Psoas muscle (tissue), 7 donors: ENCODE measurements at regions not wholly inside any gene's neighbourhood (a gene's known extent, or its start where the extent isn't known, plus 50 kb on each side); places are given as distances from the start of the nearest gene placed in this dataset.

Source experiments
- ATAC-seq, 4 donors: fragments of 200-7000 bp; cut with Tn5 transposase; one replicate each; pipeline ENCODE4 v1.9.1; 2020; ENCODE audit warnings: moderate library complexity in 3 of 4, mild to moderate bottlenecking in 2 of 4
- DNase-seq, 2 donors: peaks; one replicate each; pipeline ENCODE4 v3.0.0-alpha.2; 2020
- H3K27ac ChIP-seq: fragments of 200-600 bp; one replicate; pipeline ENCODE4 v1.8.0; 2022
- H3K27me3 ChIP-seq, 3 donors: fragments of 200-600 bp in 1 of 3; one replicate each; pipeline versions ENCODE4 v1.6.1 to v1.8.0; 2013 to 2022; ENCODE audit warnings: low read length in 2 of 3, mild to moderate bottlenecking in 2 of 3, moderate library complexity in 1 of 3; ENCODE audit not compliant: insufficient read depth in 3 of 3
- H3K36me3 ChIP-seq, 2 donors: fragments of 200-600 bp in 1 of 2; one replicate each; pipeline versions ENCODE4 v1.6.1 to v1.8.0; 2013 to 2022; ENCODE audit warnings: low read depth in 1 of 2, mild to moderate bottlenecking in 1 of 2, moderate library complexity in 1 of 2; ENCODE audit not compliant: insufficient read depth in 1 of 2
- H3K4me1 ChIP-seq: fragments of 200-600 bp; one replicate; pipeline ENCODE4 v1.8.0; 2022
- H3K4me3 ChIP-seq: fragments of 200-600 bp; one replicate; pipeline ENCODE4 v1.8.0; 2022; ENCODE audit warnings: mild to moderate bottlenecking
- H3K9me3 ChIP-seq: fragments of 200-600 bp; one replicate; pipeline ENCODE4 v1.8.0; 2022
- CTCF ChIP-seq: fragments of 200-600 bp; IDR thresholded peaks from one replicate; pipeline ENCODE4 v1.8.0; 2022; ENCODE audit warnings: antibody characterized with exemption
- WGBS, 3 donors: extraction: QIAGEN DNeasy Blood & Tissue Kit; methylation state at CpG; one replicate each; pipeline versions ENCODE4 v1.1.6 to v1.1.7; 2013; 5-methylcytosine and 5-hydroxymethylcytosine counted together
- intact Hi-C, 2 donors: fragments of 100-400 bp; cut with DNase I; formaldehyde crosslinking; loops; one replicate each; pipeline versions ENCODE4 v1.11.0 to v1.14.2; 2022
- donor health status: healthy with polysubstance abuse.
- donor health status: DM: no; HTN: no; CAD: no; lungs with moderate emphysema.
- donor health status: Bipolar disorder and iron deficiency.
- donor health status: healthy.
- donor health status: DM: yes; HTN: yes; CAD: no.
- donor health status: DM: no; HTN: no; CAD: no.
- donor health status: DM: yes; HTN: yes; CAD: no.

- DNase-seq, result no peak
- 88 to 98% (median 95%) methylated on average over 1 of the region's 1 CpG for WGBS, 3 donors
Measured at GRCh38 chr4:82215039-82215438, 158.8 kb downstream of the HNRNPD start.

GRCh38 chr4:82213485-82214417, 160.0 kb downstream of the HNRNPD start:
- Histone ChIP-seq H3K36me3 (no peaks in the 10 kb centered on the region), H3K9me3 (no peaks in the 10 kb centered on the region), H3K4me1 (no peaks in the 10 kb centered on the region), H3K27ac (no peak overlapping the region), H3K27me3 (no peaks in the 10 kb centered on the region), H3K4me3 (no peak overlapping the region)
- 38 to 46% (median 43%) methylated on average over 5 of the region's 5 CpGs for WGBS, 3 donors
- ATAC-seq, result no peak
- intact Hi-C loops, result no loop called here
- no peak for DNase-seq
- no peak for TF ChIP-seq CTCF

More at GRCh38 chr4:82215039-82215438, 158.8 kb downstream of the HNRNPD start:
- intact Hi-C loops, result no loop called here
- Histone ChIP-seq H3K4me3 (no peak overlapping the region), H3K9me3 (no peaks in the 10 kb centered on the region), H3K36me3 (no peaks in the 10 kb centered on the region), H3K4me1 (no peaks in the 10 kb centered on the region), H3K27me3 (no peaks in the 10 kb centered on the region), H3K27ac (no peak overlapping the region)
- no peak for TF ChIP-seq CTCF
- no peak for ATAC-seq

DNA sequence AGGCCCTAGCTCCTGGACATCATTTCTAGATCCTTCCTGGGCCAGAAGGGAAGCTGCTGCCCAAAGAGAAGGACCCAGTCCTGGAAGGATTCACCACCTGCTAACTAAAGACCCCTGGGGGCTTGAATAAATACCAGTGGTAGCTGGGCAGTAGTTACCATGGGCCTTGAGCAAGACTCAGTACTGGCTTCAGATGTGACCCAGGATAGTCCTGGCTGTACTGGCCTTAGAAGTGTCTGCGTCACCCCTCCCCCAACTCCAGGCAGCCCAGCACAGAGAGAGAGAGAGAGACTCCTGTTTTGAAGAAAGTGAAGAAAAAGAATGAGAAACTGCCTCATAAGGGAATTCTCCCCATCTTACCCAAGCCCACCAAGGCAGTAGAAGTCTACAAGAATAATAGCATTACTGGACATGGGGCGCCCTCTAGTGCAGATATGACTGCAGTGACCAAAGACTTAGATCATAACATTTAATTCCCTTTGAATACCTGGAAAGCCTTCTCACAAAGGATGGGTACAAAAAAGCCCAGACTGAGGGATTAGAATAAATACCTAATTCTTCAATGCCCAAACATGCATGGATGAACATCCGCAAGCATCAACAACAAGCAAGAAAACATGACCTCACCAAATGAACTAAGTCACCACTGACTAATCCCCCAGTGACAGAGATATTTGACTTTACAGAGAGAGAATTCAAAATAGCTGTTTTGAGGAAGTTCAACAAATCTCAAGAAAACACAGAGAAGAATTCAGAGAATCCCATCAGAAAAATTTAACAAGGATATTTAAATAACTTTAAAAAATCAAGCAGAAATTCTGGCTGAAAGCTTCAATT, 171.8 kb downstream of the HNRNPD start:
- no peak for DNase-seq
- no peaks in the 10 kb centered on the region for H3K36me3 ChIP-seq
- peak; percentile 34 for TF ChIP-seq CTCF
- WGBS, 3 donors, result 57 to 58% (median 58%) methylated on average over 3 of the region's 3 CpGs
- intact Hi-C loops, result loop anchor here (5.0 to 10.0 kb wide), 2 partner anchors 795 to 797 kb away; no protein-coding TSS in a partner anchor
- H3K4me1 ChIP-seq, result no peaks in the 10 kb centered on the region
- H3K9me3 ChIP-seq, result peaks cover 9% of the 10 kb centered on the region
- no peak overlapping the region for H3K27ac ChIP-seq
- no peaks in the 10 kb centered on the region for H3K27me3 ChIP-seq
- no peak for ATAC-seq
- H3K4me3 ChIP-seq, result no peak overlapping the region

DNA sequence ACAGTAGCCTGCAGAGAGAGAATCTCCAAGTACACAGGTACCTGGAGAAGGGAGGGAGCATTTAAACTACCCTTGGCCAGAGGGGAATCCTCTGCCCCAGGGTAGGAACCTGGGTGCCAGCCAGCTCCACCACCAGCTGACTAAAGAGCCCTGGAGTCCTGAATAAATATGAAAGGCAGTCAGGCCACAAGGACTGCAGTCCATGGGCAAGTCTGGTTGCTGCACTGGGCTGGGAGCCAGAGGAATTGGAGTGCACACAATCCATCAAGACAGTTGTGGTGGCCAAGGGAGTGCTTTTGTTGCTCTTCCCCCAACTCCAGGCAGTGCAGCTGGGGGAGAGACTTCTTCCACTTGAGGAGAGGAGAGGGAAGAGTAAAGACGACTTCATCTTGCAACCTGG, 172.5 kb downstream of the HNRNPD start:
- no peaks in the 10 kb centered on the region for H3K4me1 ChIP-seq
- H3K36me3 ChIP-seq, result no peaks in the 10 kb centered on the region
- no peak for TF ChIP-seq CTCF
- H3K27me3 ChIP-seq, result no peaks in the 10 kb centered on the region
- DNase-seq, result no peak
- WGBS, 3 donors, result 72 to 91% (median 77%) methylated on average over 1 of the region's 1 CpG
- peaks cover 5% of the 10 kb centered on the region for H3K9me3 ChIP-seq
- H3K27ac ChIP-seq, result no peak overlapping the region
- ATAC-seq, result no peak
- no peak overlapping the region for H3K4me3 ChIP-seq
- intact Hi-C loops, result loop anchor here (5.0 to 10.0 kb wide), 2 partner anchors 794 to 797 kb away; no protein-coding TSS in a partner anchor
